Right ventricle myocardium superior (tissue), 1 donor: ENCODE measurements at regions not wholly inside any gene's neighbourhood (a gene's known extent, or its start where the extent isn't known, plus 50 kb on each side); places are given as distances from the start of the nearest gene placed in this dataset.
"Not testable (repeated sequence)": the region's sequence is repeated elsewhere in the genome, so short reads cannot be mapped to it uniquely, and the experiment has no call there.

Experiments
- ATAC-seq: fragments of 200-7000 bp; cut with Tn5 transposase; one replicate; pipeline ENCODE4 v1.9.1; 2020; ENCODE audit warnings: mild to moderate bottlenecking; ENCODE audit not compliant: poor library complexity
- DNase-seq: peaks from one replicate; pipeline ENCODE4 v3.0.0-alpha.2; 2020
- intact Hi-C: fragments of 100-400 bp; cut with DNase I; formaldehyde crosslinking; loops from one replicate; pipeline ENCODE4 v1.11.2; 2022
- donor health status: DM: no; HTN: yes; CAD: no; lungs with severe emphysema.

DNA sequence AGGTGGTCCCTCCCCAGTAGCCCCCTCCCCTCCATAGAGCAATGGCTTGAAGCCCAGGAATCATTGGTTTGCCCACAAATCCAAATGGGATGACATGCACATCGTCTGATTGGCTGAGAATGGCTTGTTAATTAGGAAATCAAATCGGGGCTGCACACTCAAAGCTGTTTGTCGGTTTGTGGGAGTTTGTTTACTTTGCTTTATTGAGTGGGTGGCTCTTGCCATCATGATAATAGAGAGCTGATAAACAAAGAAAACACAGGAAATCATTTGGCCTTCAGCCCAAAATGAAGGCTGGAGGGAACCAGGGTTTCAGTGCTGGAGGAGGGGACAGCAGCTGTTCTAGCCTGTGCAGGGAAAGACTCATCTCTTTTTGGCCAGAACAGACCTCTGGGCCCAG, 316.3 kb downstream of the CBLN1 start:
- intact Hi-C loops: no loop called here
- no peak for DNase-seq
- no peak for ATAC-seq

DNA sequence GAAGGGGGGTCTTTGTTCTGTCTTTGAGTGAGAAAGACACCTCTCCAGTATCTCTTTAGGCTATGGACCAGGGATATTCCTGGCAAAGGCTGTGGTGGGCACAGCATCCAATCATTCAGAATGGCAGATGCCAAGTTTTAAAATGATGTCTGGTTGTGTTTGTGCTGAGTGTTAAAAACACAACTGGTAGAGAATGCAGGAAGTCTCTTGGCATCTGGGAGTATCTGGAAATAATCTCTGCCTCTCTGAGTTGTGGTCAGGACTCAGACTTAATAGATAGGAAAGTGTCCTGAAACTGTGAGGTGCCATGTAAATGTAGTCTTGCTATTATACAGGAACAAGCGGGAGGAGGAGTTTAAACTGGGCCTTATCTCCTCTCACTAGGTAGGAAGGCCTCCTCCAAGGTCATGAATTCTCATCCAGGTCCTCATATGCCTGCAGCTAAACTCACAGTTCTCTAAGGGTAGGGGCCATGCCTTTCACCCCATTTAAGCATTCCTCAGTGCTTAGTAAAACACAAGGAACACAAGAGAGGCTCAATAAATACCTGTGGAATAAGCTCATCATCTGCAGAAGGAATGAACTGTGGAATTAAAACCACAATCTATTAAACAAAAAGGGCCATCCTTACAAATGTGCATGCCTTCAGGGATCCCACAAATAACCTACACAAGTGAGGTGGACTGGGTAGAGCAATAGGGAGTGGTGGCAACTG, 317.6 kb downstream of the CBLN1 start:
- intact Hi-C loops: no loop called here
- no peak for DNase-seq
- ATAC-seq: no peak

DNA sequence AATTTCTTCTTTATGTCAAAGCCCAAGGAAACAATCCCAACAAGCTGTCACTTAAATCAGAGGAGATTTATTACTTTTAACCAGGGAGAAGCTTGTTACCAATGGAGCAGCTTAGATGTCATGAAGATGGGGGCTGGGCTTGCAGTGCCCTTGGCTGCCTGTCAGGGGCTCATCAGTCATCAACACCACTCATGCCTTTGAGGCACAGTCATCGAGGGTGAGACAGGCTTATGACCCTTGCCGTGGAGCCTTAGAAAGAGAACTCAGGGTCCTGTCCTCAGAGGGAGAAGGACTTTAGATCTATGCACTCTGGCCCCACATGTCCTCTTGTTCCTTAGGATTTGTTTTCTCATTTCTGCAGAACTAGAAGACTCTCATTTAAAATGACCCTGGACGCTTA, 318.3 kb downstream of the CBLN1 start:
- no peak for ATAC-seq
- intact Hi-C loops: no loop called here
- no peak for DNase-seq

DNA sequence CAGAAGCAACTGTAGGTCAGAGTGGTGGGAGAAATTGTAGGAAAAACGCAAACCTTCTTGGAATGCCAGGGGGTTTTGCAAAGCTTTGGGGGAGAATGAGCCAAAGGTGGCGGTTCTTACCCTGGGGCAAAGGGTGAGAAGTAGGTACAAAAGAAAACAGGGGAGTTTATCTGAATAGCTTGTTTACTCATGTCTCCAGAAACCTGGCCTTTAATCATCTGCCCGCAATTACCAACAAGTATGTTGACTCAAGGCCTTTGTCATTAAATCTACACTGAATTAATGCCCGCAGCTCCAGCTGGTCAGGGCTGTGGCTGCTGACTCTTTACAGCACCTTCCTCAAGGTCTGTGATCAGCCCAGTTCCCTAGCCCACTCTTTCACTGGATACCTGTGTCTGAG, 320.1 kb downstream of the CBLN1 start:
- intact Hi-C loops: no loop called here
- ATAC-seq (no peak), DNase-seq (no peak)

DNA sequence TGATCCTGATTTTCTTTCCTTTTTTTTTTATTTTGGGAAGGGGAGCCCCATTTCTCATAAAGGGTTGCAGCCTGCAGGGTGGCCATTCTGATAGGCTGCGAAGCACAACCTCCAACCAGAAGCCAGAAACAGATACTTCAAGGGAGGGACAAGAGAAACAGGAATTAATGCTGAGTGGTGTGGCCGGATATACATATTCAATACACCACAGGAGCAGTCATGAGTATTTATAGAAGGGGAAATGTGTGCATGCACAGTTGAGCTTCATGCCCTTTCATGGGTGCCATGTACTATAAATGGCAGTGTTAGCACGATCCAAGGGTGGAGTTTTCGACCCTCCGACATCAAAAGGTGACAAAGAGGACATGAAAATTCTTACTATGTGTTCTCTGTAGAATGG, 320.8 kb downstream of the CBLN1 start:
- ATAC-seq: no peak
- no peak for DNase-seq
- intact Hi-C loops: no loop called here

DNA sequence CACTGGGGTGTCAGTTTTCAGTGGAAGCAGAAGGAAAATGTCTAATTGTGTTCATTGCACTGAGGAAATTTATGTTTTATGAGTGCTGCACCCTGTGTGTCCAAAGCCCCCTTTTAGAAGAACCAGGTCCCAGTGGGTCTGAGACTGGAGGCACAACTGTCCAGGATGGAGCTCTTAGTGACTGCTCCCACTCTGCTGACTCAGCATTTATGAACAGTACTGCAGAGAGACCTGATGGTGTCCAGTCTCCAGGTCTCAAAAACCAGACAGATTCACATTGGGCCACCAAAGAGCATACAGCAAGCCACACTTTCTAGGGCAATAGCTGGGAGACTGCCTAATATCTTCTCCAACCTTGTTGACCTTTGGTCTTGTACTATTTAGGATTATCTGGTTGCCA, 321.9 kb downstream of the CBLN1 start:
- ATAC-seq: no peak
- intact Hi-C loops: no loop called here

DNA sequence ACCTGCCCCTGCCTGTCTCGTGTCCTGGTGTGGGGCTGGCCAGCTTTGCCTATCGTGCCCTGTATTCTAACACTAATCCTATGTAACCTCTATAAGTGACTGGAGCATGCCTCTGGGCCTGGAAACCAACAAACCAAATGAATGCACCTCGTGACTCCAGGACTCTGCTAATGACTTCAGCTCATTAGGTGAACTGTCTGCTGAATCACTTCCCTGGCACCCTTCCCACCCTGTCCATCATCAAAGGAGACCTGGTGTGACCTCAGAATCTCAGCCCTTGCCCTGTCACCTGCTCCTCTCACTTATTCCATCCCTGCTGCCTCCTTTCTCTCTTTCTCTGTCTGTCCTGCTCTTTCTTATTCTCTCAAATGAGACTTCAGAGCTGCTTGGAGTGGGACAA, 322.4 kb downstream of the CBLN1 start:
- DNase-seq (no peak), ATAC-seq (no peak)
- intact Hi-C loops: no loop called here

More for the DNA sequence above, 321.9 kb downstream of the CBLN1 start:
- DNase-seq: no peak

DNA sequence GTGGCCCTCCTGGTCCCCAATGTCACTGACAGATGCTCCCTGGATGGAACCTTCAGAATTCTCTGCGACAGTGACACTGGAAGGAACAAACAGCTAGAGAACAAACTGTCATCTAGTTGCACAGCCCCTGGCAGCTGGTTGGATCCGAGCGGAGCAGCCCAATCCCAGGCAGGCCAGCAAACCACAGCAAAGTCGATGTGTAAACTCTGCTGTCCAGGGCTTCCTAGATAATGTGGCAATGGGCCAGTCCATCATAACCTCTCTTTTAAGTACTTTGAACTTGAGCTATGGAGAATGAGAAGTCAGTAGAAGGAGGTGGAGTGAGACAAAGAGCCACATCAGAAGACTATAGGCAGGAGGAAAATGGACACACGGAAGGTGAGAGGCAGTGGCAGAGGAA, 323.0 kb downstream of the CBLN1 start:
- ATAC-seq: peak; percentile 60
- DNase-seq: no peak
- intact Hi-C loops: no loop called here

DNA sequence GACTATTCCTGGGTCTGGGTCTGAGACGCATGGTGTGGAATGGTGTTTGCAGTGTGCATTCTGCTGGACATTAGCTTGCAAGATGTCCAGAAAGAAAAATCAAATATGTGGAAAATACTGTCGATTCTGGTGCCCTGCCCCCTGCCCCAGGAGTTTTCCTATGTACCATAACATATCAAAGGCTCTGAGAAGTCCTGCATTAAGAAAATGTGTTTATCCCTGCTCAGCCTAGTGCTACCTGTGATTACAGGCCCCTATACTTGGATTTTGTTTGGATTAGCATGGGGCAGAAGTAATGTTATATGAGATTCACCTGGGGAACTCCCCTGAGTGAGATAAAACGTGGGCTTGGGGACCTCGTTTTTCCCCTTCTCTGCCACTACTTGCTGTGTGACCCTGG, 325.0 kb downstream of the CBLN1 start:
- intact Hi-C loops: no loop called here
- DNase-seq (no peak), ATAC-seq (no peak)

DNA sequence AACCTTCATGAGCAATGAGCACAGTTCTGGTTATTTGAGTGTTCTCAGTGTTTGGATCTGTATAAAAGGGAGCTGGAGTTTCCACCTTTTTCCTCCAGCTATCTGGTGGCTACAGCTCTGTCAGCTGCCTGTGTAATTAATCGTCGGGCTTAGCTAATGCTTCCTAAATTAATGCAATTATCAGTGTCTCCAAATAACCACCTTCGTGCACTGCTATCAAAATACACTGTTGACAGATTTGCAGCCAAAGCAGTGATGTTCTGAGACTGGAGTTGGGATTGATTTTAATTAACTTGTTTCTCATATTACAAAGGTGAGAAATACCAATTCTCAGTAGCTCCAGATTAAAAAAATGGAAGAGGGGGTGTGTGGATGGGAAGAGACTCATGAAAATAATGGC, 325.8 kb downstream of the CBLN1 start:
- no peak for DNase-seq
- ATAC-seq: peak; percentile 48
- intact Hi-C loops: no loop called here

DNA sequence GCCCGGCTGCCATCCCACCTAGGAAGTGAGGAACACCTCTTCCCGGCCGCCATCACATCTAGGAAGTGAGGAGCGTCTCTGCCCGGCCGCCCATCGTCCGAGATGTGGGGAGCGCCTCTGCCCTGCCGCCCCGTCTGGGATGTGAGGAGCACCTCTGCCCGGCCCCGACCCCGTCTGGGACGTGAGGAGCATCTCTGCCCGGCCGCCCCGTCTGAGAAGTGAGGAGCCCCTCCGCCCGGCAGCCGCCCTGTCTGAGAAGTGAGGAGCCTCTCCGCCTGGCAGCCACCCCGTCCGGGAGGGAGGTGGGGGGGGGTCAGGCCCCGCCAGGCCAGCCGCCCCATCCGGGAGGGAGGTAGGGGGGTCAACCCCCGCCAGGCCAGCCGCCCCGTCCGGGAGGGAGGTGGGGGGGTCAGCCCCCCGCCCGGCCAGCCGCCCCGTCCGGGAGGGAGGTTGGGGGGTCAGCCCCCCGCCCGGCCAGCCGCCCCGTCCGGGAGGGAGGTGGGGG, 330.0 kb downstream of the CBLN1 start:
- DNase-seq, ATAC-seq, intact Hi-C loops: not testable (repeated sequence)

DNA sequence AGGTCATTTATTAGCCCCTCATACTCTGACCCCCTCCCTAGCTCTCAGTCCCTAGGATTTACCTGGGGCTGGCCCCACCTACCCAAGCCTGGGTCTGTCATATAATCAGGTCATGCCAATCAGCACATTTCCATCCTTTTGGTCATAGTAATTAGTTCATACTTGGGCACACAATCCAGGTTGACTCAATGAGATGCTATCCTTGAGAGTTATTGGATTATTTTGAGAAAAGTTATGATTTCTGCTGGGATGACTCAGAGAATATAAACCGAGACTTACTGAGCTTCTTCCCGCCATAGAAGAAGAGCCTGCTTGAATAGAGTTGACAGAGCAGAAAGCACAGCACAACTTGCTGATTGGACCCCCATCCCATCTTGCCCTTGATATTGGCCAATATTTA, 331.5 kb downstream of the CBLN1 start:
- intact Hi-C loops: no loop called here
- DNase-seq (no peak), ATAC-seq (no peak)

DNA sequence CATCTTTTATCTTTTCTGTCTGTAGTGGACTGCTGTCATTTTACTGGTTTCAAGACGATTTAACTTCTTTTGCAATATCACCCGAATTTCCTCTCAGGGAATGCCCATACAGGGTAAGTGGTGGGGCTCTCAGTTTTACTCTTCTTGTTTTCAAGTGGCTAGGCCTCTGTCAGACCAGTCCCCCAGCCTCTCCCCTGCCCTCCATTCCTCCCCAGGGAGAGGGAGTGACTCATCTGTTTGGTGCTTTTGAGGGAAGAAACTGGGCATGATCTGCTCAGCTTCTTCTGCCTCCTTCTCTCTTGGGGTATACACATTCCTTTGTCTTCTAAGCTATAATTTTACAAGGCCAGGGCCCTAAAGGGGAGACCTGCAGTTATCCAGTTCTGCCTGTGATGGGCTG, 332.0 kb downstream of the CBLN1 start:
- intact Hi-C loops: no loop called here
- ATAC-seq: no peak
- no peak for DNase-seq

DNA sequence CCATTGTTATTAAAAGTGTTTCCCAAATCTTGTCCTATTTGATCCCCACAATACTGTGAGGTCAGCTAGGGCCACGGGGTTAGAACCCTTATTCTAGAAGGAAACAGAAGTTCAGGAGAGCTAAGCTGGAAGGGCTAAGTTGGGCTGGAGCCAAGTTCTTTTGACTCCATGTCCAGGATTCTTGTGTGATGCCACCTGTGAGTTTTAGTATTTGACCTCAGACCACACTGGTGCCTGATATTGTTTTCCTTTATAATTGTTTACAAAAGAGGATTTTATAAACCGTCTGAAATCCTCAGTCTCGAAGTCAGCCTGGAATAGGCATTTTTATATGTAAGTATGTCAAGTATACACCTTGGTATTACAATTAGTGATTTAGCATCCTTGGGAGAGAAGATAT, 332.7 kb downstream of the CBLN1 start:
- no peak for DNase-seq
- no peak for ATAC-seq
- intact Hi-C loops: no loop called here

DNA sequence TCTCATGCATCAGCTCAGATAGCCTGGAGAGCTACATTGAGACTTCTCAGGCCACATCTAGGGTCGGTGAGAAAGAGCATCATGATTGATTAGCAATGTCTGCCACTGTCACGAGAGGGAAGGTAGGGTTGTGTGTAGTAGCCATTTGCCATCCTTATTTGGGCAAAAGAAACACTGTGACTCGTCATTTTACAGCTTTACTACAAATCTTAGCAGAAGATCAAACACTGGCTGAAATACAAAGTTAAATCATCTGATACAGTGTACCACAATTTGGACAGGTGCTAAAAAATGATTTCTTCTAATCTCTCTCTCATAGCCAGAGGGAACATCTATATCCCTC, 334.3 kb downstream of the CBLN1 start:
- peak; percentile 16 for ATAC-seq
- intact Hi-C loops: no loop called here

DNA sequence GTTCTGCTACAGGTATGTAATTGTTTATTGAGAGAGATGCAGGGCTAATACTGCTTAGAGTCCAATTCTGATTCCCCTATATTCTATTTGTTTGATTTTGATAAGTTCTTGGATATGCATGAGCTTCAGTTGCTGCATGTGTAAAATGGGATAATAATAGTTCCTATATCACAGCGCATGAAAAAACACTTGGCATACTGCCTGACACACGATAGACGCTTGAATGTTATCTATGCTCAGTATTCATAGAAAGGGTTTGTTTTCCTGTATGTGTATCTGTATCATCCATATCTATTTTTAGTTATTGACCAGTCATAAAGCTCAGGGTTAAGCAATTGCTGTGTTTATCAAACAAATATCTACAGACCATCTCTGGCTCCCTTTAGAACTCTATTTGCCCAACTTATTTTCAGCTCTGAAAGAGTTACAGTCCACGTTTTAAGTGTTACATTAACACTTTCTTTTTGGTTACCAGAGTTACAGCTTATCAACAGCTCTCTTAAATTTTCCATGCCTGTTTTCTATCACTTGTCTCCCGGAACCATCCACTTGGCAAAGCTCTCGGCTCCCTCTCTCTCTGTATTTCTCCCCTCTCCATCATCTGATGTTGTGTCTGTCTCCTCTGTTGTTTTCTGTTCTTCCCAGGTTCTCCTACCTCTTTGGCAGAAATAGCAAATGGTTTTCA, 334.8 kb downstream of the CBLN1 start:
- ATAC-seq: peak; percentile 93
- DNase-seq: no peak
- intact Hi-C loops: no loop called here

More for the DNA sequence above, 334.3 kb downstream of the CBLN1 start:
- no peak for DNase-seq

DNA sequence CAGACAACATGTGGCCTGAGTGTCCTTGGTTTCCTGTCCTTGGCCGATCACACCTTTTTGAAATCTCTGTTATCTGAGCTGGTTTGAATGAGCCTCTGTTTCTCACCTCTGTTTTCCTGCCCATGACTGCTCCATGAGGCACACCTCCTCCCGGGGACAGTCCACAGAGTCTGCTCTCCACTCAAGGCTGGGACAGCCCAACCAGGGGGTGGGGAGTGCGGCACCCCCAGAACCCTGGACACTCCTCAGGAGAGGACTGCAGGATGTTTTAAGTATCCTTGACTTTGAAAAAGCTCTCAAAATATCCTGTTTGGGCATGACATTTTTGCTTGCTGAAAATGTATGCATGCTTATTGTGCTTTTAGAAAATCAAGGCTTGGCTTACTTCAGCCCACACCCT, 333.0 kb upstream of the N4BP1 start:
- DNase-seq (no peak), ATAC-seq (no peak)
- intact Hi-C loops: no loop called here

DNA sequence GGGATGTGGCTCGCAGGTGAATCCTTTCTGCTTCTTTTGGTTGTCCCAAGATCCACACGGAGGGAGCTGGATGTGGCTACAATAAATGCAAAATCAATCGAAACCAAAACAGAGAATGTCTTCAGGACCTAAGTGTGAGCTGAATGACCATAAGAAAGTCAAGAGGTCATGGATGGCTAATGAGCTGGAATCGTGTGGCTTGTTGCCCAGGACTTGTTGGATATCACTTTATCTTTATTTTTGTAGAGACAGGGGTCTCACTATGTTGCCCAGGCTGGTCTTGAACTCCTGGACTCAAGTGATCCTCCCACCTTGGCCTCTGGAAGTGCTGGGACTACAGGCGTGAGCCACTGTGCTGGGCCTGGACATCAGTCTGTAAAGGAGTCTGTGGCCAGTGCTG, 326.8 kb upstream of the N4BP1 start:
- no peak for DNase-seq
- no peak for ATAC-seq
- intact Hi-C loops: no loop called here

DNA sequence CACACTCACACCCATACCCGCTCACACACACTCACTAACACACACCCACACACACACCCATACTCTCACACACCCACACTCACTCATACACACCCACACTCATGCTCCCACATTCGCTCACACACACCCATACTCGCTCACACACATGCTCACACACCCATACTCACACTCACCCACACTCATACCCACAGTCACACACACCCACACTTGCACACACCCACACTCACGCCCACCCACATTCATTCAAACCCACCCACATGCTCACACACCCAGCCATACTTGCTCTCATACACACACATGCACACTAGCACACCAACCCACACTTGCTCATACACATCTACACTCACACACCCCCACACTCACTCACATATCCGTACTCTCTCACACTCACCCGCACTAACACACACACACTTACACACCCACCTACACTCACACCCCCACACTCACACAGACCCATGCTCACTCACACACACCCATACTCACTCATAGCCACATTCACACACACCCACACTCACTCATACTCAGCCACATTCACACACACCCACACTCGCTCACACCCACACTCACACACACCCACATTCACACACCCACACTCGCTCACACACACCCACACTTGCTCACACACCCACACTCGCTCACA, 322.4 kb upstream of the N4BP1 start:
- no peak for ATAC-seq
- intact Hi-C loops: no loop called here

DNA sequence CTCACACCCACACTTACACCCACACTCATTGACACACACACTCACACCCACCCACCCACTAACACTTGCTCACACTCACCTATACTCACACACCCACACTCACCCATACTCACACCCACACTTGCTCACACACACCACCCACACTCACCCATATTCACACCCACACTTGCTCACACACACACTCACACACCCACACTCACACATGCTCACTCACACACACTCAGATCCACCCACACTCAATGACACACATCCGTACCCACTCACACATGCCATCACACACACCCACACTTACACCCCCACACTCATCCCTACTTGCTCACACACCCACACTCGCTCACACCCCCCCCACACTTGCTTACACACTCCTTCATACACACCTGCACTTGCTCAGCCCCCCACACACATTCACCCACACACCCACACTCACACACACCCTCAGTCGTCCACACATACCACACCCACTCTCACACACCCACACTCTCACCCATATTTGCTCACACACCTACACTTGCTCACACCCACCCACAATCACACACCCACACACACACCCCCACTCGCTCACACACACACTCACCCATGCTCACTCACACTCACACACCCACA, 321.1 kb upstream of the N4BP1 start:
- ATAC-seq: no peak
- intact Hi-C loops: no loop called here
- no peak for DNase-seq

More for the DNA sequence above, 322.4 kb upstream of the N4BP1 start:
- DNase-seq: no peak
